ENCODE measurements at regions not wholly inside any gene's neighbourhood (a gene's known extent, or its start where the extent isn't known, plus 50 kb on each side); places are given as distances from the start of the nearest gene placed in this dataset.

GRCh38 chr21:27769763-27770162 is 802.9 kb upstream of the ADAMTS5 start:
- no peak for TF ChIP-seq CTCF (IDR thresholded peaks at IDR 0.05)
- TF ChIP-seq POLR2AphosphoS5 (IDR thresholded peaks at IDR 0.05) = no peak
- TF ChIP-seq POLR2A (IDR thresholded peaks at IDR 0.05) = no peak

Measured in transverse colon (tissue), 4 donors.